NCI-H446 (cell line): ENCODE measurements at regions not wholly inside any gene's neighbourhood (a gene's known extent, or its start where the extent isn't known, plus 50 kb on each side); places are given as distances from the start of the nearest gene placed in this dataset.
"Not testable (repeated sequence)": the region's sequence is repeated elsewhere in the genome, so short reads cannot be mapped to it uniquely, and the experiment has no call there.

Source experiments
- DNase-seq, 2 experiments: peaks; one replicate each; lab custom pipeline; 2025; lab: John Stamatoyannopoulos, UW

GRCh38 chr21:27070861-27071670, 104.2 kb upstream of the ADAMTS5 start:
- no peak for DNase-seq

GRCh38 chr21:27068811-27069210, 101.9 kb upstream of the ADAMTS5 start:
- no peak for DNase-seq

GRCh38 chr21:27067226-27067625, 100.3 kb upstream of the ADAMTS5 start:
- DNase-seq, result no peak

GRCh38 chr21:27062443-27062842, 95.6 kb upstream of the ADAMTS5 start:
- peak; percentile 12 to 52 for DNase-seq

GRCh38 chr21:27061770-27062169, 94.9 kb upstream of the ADAMTS5 start:
- peak in 1 of 2 experiments; percentile 42 for DNase-seq

- no peak for DNase-seq
These were observed 93.3 kb upstream of the ADAMTS5 start for GRCh38 chr21:27060190-27060589.

- no peak for DNase-seq
These were observed 92.1 kb upstream of the ADAMTS5 start for GRCh38 chr21:27058673-27059605.

- no peak for DNase-seq
These were observed 91.1 kb upstream of the ADAMTS5 start for GRCh38 chr21:27057997-27058396.

GRCh38 chr21:27047658-27048314, 80.9 kb upstream of the ADAMTS5 start:
- DNase-seq, result no peak

- no peak for DNase-seq
These were observed 80.4 kb upstream of the ADAMTS5 start for GRCh38 chr21:27047283-27047657.

- DNase-seq, result no peak
These were observed 78.5 kb upstream of the ADAMTS5 start for GRCh38 chr21:27045281-27045985.

- no peak for DNase-seq
These were observed 76.5 kb upstream of the ADAMTS5 start for GRCh38 chr21:27043377-27043776.

- no peak for DNase-seq
These were observed 74.0 kb upstream of the ADAMTS5 start for GRCh38 chr21:27040738-27041469.

GRCh38 chr21:27036736-27037301, 69.9 kb upstream of the ADAMTS5 start:
- DNase-seq, result peak; percentile 43 to 45

- DNase-seq, result peak; percentile 63 to 86
These were observed 68.9 kb upstream of the ADAMTS5 start for GRCh38 chr21:27035791-27036190.

GRCh38 chr21:27034796-27035195, 67.9 kb upstream of the ADAMTS5 start:
- no peak for DNase-seq

- DNase-seq, result peak; percentile 68 to 93
These were observed 66.6 kb upstream of the ADAMTS5 start for GRCh38 chr21:27033471-27033870.

- no peak for DNase-seq
These were observed 59.6 kb upstream of the ADAMTS5 start for GRCh38 chr21:27026501-27026900.

- not testable (repeated sequence) for DNase-seq
These were observed 58.8 kb upstream of the ADAMTS5 start for GRCh38 chr21:27025708-27026107.

- no peak for DNase-seq
These were observed 58.1 kb upstream of the ADAMTS5 start for GRCh38 chr21:27024971-27025370.

- DNase-seq, result no peak
These were observed 57.4 kb upstream of the ADAMTS5 start for GRCh38 chr21:27024301-27024700.
